GM18861 (cell line): ENCODE measurements at regions not wholly inside any gene's neighbourhood (a gene's known extent, or its start where the extent isn't known, plus 50 kb on each side); places are given as distances from the start of the nearest gene placed in this dataset.
"Not testable (repeated sequence)": the region's sequence is repeated elsewhere in the genome, so short reads cannot be mapped to it uniquely, and the experiment has no call there.

Experiments used
- ATAC-seq: cut with Tn5 transposase; IDR thresholded peaks from one replicate; pipeline ENCODE4 v1.9.1; 2021; ENCODE audit not compliant: unreplicated experiment

DNA sequence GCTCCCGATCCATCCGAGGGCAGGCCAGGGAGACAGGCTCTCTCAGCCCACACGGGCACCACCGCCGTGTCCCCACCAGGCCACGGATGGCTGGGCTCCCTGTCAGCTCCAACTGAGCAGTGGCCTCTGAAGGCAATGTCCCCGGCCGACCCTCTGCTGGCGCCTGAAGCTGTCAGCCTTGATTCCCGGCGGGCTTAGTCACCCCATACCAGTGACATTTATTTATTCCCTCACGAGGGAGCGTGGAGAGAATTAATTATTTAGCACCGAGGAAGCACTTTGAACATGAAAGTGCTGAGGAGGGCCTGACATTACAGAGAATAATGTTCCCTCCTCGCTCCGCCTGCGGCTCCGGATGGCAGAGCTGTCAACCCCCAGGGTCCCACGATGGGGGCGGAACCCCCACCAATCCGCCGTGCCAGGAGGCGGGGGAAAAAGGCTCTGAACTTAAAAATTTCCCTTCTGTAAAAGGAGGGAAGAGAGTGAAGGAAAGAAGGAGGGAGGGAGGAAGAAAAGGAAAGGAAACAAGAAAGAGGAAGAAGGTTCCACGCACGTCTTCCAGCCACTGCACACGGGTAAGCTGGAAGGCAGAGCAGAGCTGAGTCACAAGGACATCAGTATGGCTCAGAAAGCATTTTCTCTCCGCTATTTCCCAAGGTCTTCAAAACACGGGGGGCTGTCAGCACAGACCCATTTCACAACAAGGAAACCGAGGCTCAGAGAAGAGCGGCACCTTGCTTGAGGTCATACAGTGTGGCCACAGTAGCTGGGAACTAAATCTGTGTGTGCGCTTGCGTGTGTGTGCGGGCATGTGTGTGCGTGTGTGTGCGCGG lies 108.7 kb upstream of the NCOR2 start:
- no peak for ATAC-seq

DNA sequence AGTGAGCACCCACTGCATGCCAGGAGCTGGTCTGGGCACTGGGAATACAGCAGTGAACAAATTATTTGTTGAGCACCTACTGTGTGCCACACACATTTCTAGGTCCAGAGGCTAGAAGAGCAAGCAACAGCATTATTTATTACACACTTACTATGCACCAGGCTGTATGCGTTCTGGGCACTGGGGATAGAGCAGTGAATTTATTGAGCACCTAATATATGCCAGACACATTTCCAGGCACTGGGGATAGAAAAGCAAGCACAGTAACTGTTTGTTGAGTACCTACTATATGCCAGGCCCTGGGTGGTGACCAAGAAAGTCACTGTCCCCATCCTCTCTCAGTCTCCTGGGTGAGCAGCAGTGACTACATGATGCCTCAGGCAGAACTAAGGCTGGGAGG lies 107.5 kb upstream of the NCOR2 start:
- ATAC-seq = no peak

- no peak for ATAC-seq
Observed at GRCh38 chr12:124673801-124674617, 106.6 kb upstream of the NCOR2 start.

DNA sequence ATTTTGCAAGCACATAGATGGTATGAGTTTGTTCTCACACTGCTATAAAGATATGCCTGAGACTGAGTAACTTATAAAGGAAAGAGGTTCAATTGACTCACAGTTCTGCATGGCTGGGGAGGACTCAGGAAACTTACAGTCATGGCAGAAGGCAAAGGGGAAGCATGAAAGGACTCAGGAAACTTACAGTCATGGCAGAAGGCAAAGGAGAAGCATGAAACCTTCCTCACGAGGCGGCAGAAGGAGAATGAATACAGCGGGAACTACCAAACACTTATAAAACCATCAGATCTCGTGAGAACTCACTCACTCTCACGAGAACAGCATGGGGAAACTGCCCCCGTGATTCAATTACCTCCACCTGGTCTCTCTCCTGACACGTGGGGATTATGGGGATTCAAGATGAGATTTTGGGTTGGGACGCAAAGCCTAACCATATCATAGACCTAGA lies 101.9 kb upstream of the NCOR2 start:
- not testable (repeated sequence) for ATAC-seq

GRCh38 chr12:124668602-124669001 lies 101.2 kb upstream of the NCOR2 start:
- no peak for ATAC-seq

DNA sequence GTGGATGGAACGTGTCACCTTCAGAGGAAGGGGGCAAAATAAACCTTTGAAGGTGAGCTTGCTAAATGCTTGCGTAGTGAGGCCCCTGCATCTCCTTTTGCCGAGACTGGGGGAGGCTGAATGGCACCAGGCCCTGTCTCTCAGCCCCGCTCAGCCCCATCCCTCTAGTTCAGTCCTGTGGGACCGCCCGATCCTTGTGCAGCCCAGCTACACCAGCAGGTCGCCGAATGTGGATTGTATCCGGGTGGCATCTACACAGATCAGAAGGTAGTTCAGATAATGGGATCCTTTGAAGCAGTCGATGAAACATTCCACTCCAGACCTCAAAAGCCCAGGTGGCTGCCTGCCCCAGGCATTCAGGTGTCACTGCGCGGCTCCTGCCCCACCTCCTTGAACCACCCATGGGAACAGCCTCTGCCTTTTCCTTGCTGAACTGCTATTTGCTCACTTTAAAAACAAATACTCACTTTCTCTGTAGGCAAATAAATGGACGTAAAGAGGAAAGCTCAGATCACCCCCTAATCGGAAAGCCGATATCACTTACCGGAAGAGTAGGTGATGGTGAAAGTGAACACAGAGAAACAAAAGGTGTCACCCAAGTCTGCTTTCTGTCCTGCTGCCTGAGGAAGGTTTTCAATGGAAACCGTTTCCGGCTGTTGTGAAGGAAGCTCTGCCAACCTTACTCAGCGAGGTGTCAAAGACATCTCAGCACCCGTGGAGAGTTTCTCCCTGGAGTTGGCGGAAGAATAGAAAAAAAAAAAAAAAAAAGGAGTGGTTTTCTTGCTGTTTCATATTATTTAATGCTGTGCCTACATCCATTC lies 100.3 kb upstream of the NCOR2 start:
- ATAC-seq = no peak

DNA sequence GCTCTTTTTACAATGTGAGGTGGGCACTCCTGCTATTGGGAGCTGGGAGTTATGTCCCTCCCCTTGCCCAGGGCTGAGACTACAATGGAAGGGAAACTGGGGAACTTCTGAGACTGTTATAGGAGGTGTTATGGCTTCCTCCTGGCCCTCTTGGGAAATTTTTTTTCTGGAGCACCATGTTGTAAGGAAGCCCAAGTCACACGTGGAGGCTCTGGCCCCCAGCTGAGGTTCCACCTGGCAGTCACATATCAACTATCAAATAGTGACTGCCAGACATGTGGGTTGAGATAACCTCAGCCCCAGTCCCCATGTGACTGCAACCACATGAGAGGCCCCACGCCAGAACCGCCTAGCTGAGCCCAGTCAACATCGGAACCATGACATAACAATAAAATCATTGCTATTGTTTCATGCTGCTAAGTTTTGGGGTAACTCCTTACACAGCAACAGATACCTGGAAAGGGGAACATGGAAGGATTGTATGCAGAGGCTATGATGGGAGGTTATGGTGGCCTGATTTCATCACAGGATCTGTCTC lies 99.4 kb upstream of the NCOR2 start:
- no peak for ATAC-seq

DNA sequence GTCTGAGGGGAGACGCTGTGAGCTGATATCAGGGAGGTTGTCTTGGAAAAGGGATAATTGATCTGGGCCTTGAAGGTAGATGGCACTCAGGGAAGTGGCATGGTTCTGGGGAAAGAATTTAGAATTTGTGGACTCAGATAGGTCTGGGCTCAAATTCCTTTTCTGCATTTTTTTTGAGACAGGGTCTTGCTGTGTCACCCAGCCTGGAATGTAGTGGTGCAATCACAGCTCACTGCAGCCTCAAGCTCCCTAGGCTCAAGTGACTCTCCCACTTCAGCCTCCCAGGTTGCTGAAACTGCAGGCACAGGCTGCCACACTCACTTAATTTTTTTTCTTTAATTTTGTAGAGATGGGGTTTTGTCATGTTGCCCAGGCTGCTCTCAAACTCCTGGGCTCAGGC lies 98.1 kb upstream of the NCOR2 start:
- ATAC-seq = no peak

DNA sequence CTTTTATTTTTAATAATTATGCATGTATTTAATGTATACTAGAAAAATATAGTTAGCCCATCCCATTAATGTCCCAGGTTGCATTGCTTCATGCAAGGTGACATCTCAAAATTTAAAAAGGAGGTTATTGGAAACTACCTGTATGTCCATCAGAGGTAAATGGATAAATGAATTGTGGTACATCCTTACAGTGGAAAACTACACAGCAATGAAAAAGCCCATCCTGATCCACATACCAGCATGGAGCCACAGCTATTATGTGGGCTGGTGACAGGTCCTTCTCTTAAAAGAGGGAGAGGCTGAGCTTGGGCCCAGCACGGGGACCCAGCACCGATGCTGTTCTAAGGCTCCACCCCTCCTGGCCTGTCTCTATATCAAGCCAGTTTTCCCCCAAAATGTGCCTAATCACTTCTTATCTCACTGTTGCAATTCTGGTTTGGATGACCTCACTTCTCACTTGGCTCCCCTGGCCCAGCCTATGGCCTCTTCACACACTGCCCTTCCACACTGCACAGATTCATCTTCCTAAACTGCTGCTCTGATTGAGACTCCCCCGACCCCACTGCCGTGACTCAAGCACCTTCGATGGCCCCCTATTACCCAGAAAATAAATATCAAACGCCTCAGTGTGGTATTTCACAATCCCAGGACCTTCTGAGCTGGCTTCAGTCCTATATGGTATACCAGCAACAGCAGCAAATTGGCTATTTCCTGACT lies 97.1 kb upstream of the NCOR2 start:
- ATAC-seq = no peak

DNA sequence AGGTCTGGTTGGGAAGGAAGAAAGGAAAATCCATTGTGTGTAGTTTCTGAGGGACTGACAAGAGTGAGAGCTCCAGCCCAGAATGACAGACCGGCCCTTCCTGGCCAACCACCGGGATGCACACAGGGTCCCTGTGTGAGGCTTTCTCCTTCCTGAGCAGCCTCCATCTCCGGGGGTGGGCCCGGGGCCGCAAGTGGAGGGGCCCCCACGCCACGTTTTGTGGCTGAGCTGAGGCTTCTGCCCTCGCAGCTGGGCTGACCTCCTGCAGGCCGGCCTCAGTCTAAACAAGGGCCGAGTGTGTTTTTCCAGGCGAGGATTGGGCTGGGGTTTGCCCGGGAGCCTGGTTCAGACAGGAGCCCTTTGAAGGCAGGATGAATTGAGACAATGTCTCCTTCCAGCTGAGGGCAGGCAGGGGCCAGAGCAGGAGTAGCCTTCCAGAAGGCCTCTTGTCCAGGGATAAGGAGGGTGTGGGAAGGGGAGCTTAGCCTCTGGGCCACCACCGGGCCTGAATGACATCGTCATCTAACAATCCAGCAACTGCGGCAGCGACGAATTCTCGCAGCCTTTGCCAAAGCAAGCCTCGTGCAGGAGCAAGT lies 96.5 kb upstream of the NCOR2 start:
- no peak for ATAC-seq

DNA sequence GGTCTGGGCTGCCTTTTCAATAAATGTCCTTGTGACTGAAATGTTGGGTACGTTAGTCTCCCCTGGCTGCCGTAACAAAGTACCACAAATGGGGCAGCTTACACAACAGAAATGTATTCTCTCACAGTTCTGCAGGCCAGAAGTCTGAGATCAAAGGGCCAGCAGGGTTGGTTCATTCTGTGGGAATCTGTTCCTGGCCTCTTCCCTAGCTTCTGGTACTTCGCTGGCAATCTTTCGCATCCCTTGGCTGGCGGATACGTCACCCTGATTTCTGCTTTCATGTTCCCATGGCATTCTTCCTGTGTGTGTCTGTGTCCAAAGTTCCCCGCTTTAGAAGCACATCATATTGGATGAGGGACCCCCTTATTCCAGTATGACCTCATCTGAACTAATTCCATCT lies 95.8 kb upstream of the NCOR2 start:
- no peak for ATAC-seq

- no peak for ATAC-seq
Observed at GRCh38 chr12:124661341-124661740, 93.9 kb upstream of the NCOR2 start.

DNA sequence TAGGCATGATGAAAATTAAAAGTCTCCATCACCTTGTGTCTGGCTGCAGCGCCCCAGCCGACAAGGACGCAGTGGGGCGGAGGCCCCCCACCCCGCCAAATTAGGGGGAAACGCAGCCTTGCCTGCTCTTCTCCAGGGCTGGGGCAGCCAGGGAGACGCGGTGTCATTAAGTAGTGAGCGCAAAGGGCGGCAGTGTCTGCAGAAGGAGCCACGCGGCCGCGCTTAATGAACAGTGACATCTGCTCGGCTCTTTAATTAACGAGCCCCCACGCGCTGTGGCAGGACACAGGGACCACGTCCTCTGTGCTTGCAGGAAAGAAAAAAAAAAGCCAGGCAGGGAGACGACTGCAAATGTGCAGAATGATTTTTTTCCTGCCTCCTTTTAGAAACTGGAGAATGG lies 93.4 kb upstream of the NCOR2 start:
- no peak for ATAC-seq

- no peak for ATAC-seq
Observed at GRCh38 chr12:124658806-124659402, 91.5 kb upstream of the NCOR2 start.

GRCh38 chr12:124658302-124658701 lies 90.9 kb upstream of the NCOR2 start:
- no peak for ATAC-seq

DNA sequence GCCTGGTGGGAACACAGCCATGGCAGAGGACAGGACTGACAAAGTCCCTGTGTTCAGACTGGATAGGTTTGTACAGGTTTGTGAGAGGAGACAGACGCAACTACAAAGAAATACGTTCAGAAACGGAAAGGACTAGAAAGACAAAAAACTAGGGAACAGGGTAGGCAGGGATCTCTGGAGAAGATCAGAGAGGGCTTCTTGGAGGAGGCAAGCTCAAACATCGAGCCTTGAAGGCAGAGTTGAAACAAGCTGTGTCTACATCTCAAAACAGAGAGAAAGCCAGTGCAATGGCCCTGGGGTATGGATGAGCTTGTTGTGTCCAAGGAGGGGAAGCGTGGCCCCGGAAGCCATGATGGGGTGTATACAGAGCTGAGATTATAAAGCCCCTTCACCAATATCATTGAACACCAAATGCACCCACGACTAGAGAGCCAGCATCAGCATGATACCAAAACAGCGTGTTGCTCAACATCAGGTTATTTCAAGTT lies 89.6 kb upstream of the NCOR2 start:
- no peak for ATAC-seq

DNA sequence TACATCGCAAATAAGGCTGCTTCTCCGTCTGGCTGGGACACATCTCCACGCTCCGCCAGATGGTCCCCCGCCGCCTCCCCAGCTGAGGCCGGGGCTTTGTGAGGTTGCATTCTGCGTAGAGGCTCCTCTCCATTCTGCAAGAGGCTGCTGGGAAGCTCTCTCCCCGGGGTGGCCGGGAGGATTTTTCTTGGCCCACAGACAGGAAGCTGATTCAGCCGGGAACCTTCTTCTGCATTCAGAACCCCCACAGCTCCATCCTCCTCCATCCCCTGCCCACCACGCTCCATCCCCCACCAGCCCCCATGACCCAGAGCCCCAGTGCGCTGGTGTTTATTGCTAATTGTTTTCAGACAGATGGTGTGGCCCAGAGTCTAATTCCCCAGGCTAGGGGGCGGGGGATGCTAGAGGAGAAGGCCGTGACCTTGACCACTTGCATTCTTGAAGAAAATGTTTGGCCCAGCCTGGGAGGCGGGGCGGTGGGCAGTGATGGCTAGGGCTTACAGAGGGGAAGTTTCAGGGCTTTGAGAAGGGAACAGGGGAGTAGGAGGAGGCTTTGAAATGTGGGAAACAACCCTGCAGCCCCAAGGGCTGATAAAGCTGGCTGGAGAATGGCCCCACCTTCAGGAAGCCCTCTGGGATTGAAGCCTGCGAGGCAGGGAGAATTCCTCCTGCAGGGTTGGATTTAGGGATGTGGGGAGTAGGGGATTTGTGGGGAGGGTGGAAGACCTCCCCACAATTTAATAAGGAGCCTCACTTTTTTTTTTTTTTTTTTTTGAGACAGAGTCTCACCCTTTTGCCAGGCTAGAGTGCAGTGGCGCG lies 88.5 kb upstream of the NCOR2 start:
- ATAC-seq = no peak

GRCh38 chr12:124655048-124655697 lies 87.8 kb upstream of the NCOR2 start:
- no peak for ATAC-seq
